GM23338 (cell line): ENCODE measurements at regions not wholly inside any gene's neighbourhood (a gene's known extent, or its start where the extent isn't known, plus 50 kb on each side); places are given as distances from the start of the nearest gene placed in this dataset.

Experiments used
- ATAC-seq: fragments of 200-7000 bp; cut with Tn5 transposase; 3 replicates; pipeline ENCODE4 v1.9.1; 2020
- DNase-seq: peaks from one replicate; pipeline ENCODE4 v3.0.0-alpha.2; 2015; ENCODE audit warnings: low spot score
- H2AFZ ChIP-seq: fragments of 200-600 bp; sonication (generic); 2 replicates; pipeline ENCODE4 v1.8.0; 2016; ENCODE audit warnings: antibody characterized with exemption, mild to moderate bottlenecking, moderate library complexity
- H3F3A ChIP-seq: fragments of 200-600 bp; sonication (generic); replicated peaks from 2 replicates; pipeline ENCODE4 v1.8.0; 2017; ENCODE audit warnings: antibody characterized with exemption, mixed run types, low read depth
- H3K27ac ChIP-seq: fragments of 200-600 bp; sonication (generic); 2 replicates; pipeline ENCODE4 v1.6.1; 2016; ENCODE audit warnings: low read depth
- H3K27me3 ChIP-seq: fragments of 200-600 bp; sonication (generic); 2 replicates; pipeline ENCODE4 v1.8.0; 2016; ENCODE audit warnings: mild to moderate bottlenecking, mixed run types, moderate library complexity; ENCODE audit not compliant: insufficient read depth
- H3K36me3 ChIP-seq: fragments of 200-600 bp; sonication (generic); 2 replicates; pipeline ENCODE4 v1.8.0; 2016; ENCODE audit warnings: mild to moderate bottlenecking; ENCODE audit not compliant: insufficient read depth
- H3K4me1 ChIP-seq: fragments of 200-600 bp; sonication (generic); 2 replicates; pipeline ENCODE4 v1.8.0; 2016; ENCODE audit warnings: mild to moderate bottlenecking, moderate library complexity; ENCODE audit not compliant: insufficient read depth
- H3K4me2 ChIP-seq: fragments of 200-600 bp; sonication (generic); 2 replicates; pipeline ENCODE4 v1.7.1; 2017; ENCODE audit warnings: mixed run types
- H3K4me3 ChIP-seq: fragments of 200-600 bp; sonication (generic); 2 replicates; pipeline ENCODE4 v1.6.1; 2016; ENCODE audit warnings: mixed run types
- H3K79me2 ChIP-seq: fragments of 200-600 bp; sonication (generic); replicated peaks from 2 replicates; pipeline ENCODE4 v1.8.0; 2017; ENCODE audit warnings: mild to moderate bottlenecking; ENCODE audit not compliant: insufficient read depth
- H3K9me2 ChIP-seq: fragments of 200-600 bp; sonication (generic); 2 replicates; pipeline ENCODE4 v1.8.0; 2017; ENCODE audit not compliant: insufficient read depth
- H4K20me1 ChIP-seq: fragments of 200-600 bp; sonication (generic); replicated peaks from 2 replicates; pipeline ENCODE4 v1.8.0; 2017; ENCODE audit warnings: mild to moderate bottlenecking; ENCODE audit not compliant: insufficient read depth
- H3K27ac Mint-ChIP-seq: 2 replicates; pipeline ENCODE4 v1.8.0; 2020; ENCODE audit warnings: inconsistent platforms, mild to moderate bottlenecking, moderate library complexity, mixed read lengths
- H3K27me3 Mint-ChIP-seq: 3 replicates; pipeline ENCODE4 v1.8.0; 2022; ENCODE audit warnings: low read depth, mild to moderate bottlenecking, moderate library complexity, mixed read lengths, inconsistent platforms; ENCODE audit not compliant: insufficient read depth, poor library complexity
- H3K36me3 Mint-ChIP-seq: 3 replicates; pipeline ENCODE4 v1.8.0; 2021; ENCODE audit warnings: low read depth, mild to moderate bottlenecking, inconsistent platforms, moderate library complexity, mixed read lengths
- H3K4me1 Mint-ChIP-seq: 3 replicates; pipeline ENCODE4 v1.8.0; 2020; ENCODE audit warnings: mild to moderate bottlenecking, inconsistent platforms, mixed read lengths
- H3K4me3 Mint-ChIP-seq: 3 replicates; pipeline ENCODE4 v1.8.0; 2021; ENCODE audit warnings: moderate library complexity, mild to moderate bottlenecking, inconsistent platforms, mixed read lengths
- H3K9me3 Mint-ChIP-seq: 3 replicates; pipeline ENCODE4 v1.8.0; 2020; ENCODE audit warnings: moderate library complexity, mild to moderate bottlenecking, inconsistent platforms, mixed read lengths
- CREB1 ChIP-seq: fragments of 250-450 bp; sonication (Bioruptor Pico); IDR thresholded peaks from 2 replicates; pipeline ENCODE4 v1.5.0; 2020; ENCODE audit warnings: low read depth, mild to moderate bottlenecking, moderate library complexity
- CTCF ChIP-seq, 2 experiments: fragments of 200-600 bp in 1 of 2; sonication (generic) in 1 of 2; conservative IDR thresholded peaks; 2 replicates each; pipeline versions ENCODE4 v1.5.1 to v1.6.1; 2016 to 2017; ENCODE audit warnings: antibody characterized with exemption in 2 of 2, low read depth in 2 of 2, mild to moderate bottlenecking in 2 of 2, moderate library complexity in 1 of 2
- ETS1 ChIP-seq: IDR thresholded peaks from 2 replicates; pipeline ENCODE4 v1.6.1; 2016; ENCODE audit warnings: antibody characterized with exemption
- EZH2 ChIP-seq: fragments of 200-600 bp; sonication (generic); IDR thresholded peaks from one replicate; pipeline ENCODE4 v1.8.0; 2017; ENCODE audit warnings: antibody characterized with exemption, mild to moderate bottlenecking, low read depth; ENCODE audit not compliant: unreplicated experiment
- EZH2phosphoT487 ChIP-seq: fragments of 200-600 bp; sonication (generic); IDR thresholded peaks from one replicate; pipeline ENCODE4 v1.8.1; 2018; ENCODE audit warnings: antibody characterized with exemption; ENCODE audit not compliant: unreplicated experiment
- JUNB ChIP-seq: IDR thresholded peaks from one replicate; pipeline ENCODE4 v1.6.1; 2016; ENCODE audit warnings: antibody characterized with exemption; ENCODE audit not compliant: unreplicated experiment
- NANOG ChIP-seq: IDR thresholded peaks from 2 replicates; pipeline ENCODE4 v1.6.1; 2016; ENCODE audit warnings: antibody characterized with exemption, borderline replicate concordance
- POLR2AphosphoS5 ChIP-seq: IDR thresholded peaks from 2 replicates; pipeline ENCODE4 v1.6.1; 2016; ENCODE audit warnings: antibody characterized with exemption, low read depth
- REST ChIP-seq: IDR thresholded peaks from one replicate; pipeline ENCODE4 v1.6.1; 2018; ENCODE audit warnings: antibody characterized with exemption; ENCODE audit not compliant: unreplicated experiment
- STAT1 ChIP-seq: IDR thresholded peaks from one replicate; pipeline ENCODE4 v1.6.1; 2016; ENCODE audit warnings: antibody characterized with exemption; ENCODE audit not compliant: unreplicated experiment
- ZNF114 ChIP-seq: fragments of 250-450 bp; sonication (Bioruptor Pico); IDR thresholded peaks from 2 replicates; pipeline ENCODE4 v1.5.0; 2020; ENCODE audit warnings: mild to moderate bottlenecking, moderate library complexity
- ZNF331 ChIP-seq: fragments of 250-450 bp; sonication (Bioruptor Pico); IDR thresholded peaks from 2 replicates; pipeline ENCODE4 v1.5.0; 2020; ENCODE audit warnings: low read depth, mild to moderate bottlenecking, moderate library complexity
- ZNF462 ChIP-seq: fragments of 250-450 bp; sonication (Bioruptor Pico); IDR thresholded peaks from 2 replicates; pipeline ENCODE4 v1.5.0; 2020; ENCODE audit warnings: mild to moderate bottlenecking, moderate library complexity

GRCh38 chr4:24372881-24373280 is 211.5 kb downstream of the DHX15 start:
- H3F3A ChIP-seq = no peaks in the 10 kb centered on the region
- no peaks in the 10 kb centered on the region for H3K4me1 ChIP-seq
- TF ChIP-seq ZNF114 (CRISPR knock-in tag) (no peak), CREB1 (CRISPR knock-in tag) (no peak), NANOG (no peak), EZH2phosphoT487 (no peak), ZNF462 (CRISPR knock-in tag) (no peak), POLR2AphosphoS5 (no peak), REST (no peak), CTCF (conservative IDR thresholded peaks at IDR 0.05; ENCODE audit: low read depth in 2 of 2) (no peak), STAT1 (no peak), ZNF331 (CRISPR knock-in tag) (no peak), ETS1 (no peak), EZH2 (no peak), JUNB (no peak)
- no peak overlapping the region for H3K4me2 ChIP-seq
- Mint-ChIP-seq H3K27ac (no peak overlapping the region; the same call in 1 of the 2 replicates), H3K36me3 (no peaks in the 10 kb centered on the region), H3K4me3 (no peak overlapping the region), H3K27me3 (no peaks in the 10 kb centered on the region), H3K4me1 (no peaks in the 10 kb centered on the region), H3K9me3 (no peaks in the 10 kb centered on the region)
- no peak overlapping the region for H3K4me3 ChIP-seq
- no peak for DNase-seq
- no peaks in the 10 kb centered on the region for H3K27me3 ChIP-seq
- H2AFZ ChIP-seq = no peak overlapping the region
- H3K9me2 ChIP-seq = no peaks in the 10 kb centered on the region
- H4K20me1 ChIP-seq = no peaks in the 10 kb centered on the region; the same call in 1 of the 2 replicates
- no peak for ATAC-seq
- H3K36me3 ChIP-seq = no peaks in the 10 kb centered on the region
- no peaks in the 10 kb centered on the region for H3K79me2 ChIP-seq
- no peak overlapping the region for H3K27ac ChIP-seq
